AG04449 (cell line): ENCODE measurements at regions not wholly inside any gene's neighbourhood (a gene's known extent, or its start where the extent isn't known, plus 50 kb on each side); places are given as distances from the start of the nearest gene placed in this dataset.

ENCODE experiments used
- CTCF ChIA-PET: fragments of 350-600 bp; formaldehyde crosslinking; extraction: SDS; loops from one replicate; lab custom pipeline; 2021; ENCODE audit warnings: antibody characterized with exemption; lab: Yijun Ruan, JAX
- POLR2A ChIA-PET: fragments of 400-600, 350-600 bp; formaldehyde crosslinking; extraction: SDS; loops from one replicate; lab custom pipeline; 2020; ENCODE audit warnings: antibody characterized with exemption, inconsistent platforms; lab: Yijun Ruan, JAX
- DNase-seq: peaks from one replicate; pipeline ENCODE4 v3.0.0-alpha.2; 2010; ENCODE audit warnings: low read depth, low spot score
- H3K4me3 ChIP-seq: 2 replicates; pipeline ENCODE4 v1.5.1; 2011; ENCODE audit warnings: low read depth, mild to moderate bottlenecking, control low read depth, low read length
- CTCF ChIP-seq: IDR thresholded peaks from one replicate; pipeline ENCODE4 v1.5.1; 2011; ENCODE audit warnings: mild to moderate bottlenecking, moderate library complexity, low read length, control low read depth, inconsistent platforms; ENCODE audit not compliant: insufficient read depth; ENCODE audit errors: missing control alignments

- no peak for TF ChIP-seq CTCF
- POLR2A ChIA-PET: no interaction called here
- no peak overlapping the region for H3K4me3 ChIP-seq
- no peak for DNase-seq
- CTCF ChIA-PET: interaction anchor here (1.3 to 2.2 kb wide), 5 partner anchors 16 to 253 kb away, joined by 3 to 8 read pairs (median 5); no protein-coding TSS in a partner anchor
These were observed 292.2 kb upstream of the CRY1 start for GRCh38 chr12:107385509-107385908.

- ChIA-PET POLR2A (no interaction called here), CTCF (interaction anchor here (1.0 to 2.2 kb wide), 3 partner anchors 17 to 255 kb away, joined by 3 to 5 read pairs (median 5); no protein-coding TSS in a partner anchor)
- H3K4me3 ChIP-seq: no peak overlapping the region
- no peak for DNase-seq
- no peak for TF ChIP-seq CTCF
These were observed 293.2 kb upstream of the CRY1 start for GRCh38 chr12:107386569-107386968.

- H3K4me3 ChIP-seq: no peak overlapping the region
- no peak for DNase-seq
- ChIA-PET POLR2A (no interaction called here), CTCF (interaction anchor here (1.0 kb wide), 1 partner anchor 11 kb away, joined by 3 read pairs; no protein-coding TSS in a partner anchor)
- no peak for TF ChIP-seq CTCF
These were observed 294.9 kb upstream of the CRY1 start for GRCh38 chr12:107388263-107388662.

- no peak for DNase-seq
- TF ChIP-seq CTCF: no peak
- CTCF ChIA-PET: interaction anchor here (1.5 to 1.8 kb wide), 3 partner anchors 11 to 217 kb away, joined by 5 to 7 read pairs (median 5); no protein-coding TSS in a partner anchor
- H3K4me3 ChIP-seq: no peak overlapping the region
- POLR2A ChIA-PET: no interaction called here
These were observed 295.2 kb upstream of the PWP1 start for GRCh38 chr12:107390414-107390813.

GRCh38 chr12:107393043-107393717 is 292.4 kb upstream of the PWP1 start:
- ChIA-PET POLR2A (no interaction called here), CTCF (interaction anchor here (0.6 to 1.9 kb wide), 6 partner anchors 9 to 263 kb away, joined by 3 to 10 read pairs (median 4); no protein-coding TSS in a partner anchor)
- no peak overlapping the region for H3K4me3 ChIP-seq
- DNase-seq: no peak
- TF ChIP-seq CTCF: no peak

- no peak for TF ChIP-seq CTCF
- DNase-seq: no peak
- H3K4me3 ChIP-seq: no peak overlapping the region
- CTCF ChIA-PET: interaction anchor here (1.6 to 17.3 kb wide), 2 partner anchors 8 to 265 kb away, joined by 8 to 403 read pairs; no protein-coding TSS in a partner anchor
- POLR2A ChIA-PET: no interaction called here
These were observed 290.9 kb upstream of the PWP1 start for GRCh38 chr12:107394693-107395092.
